OCI-LY3 (cell line): ENCODE measurements at regions not wholly inside any gene's neighbourhood (a gene's known extent, or its start where the extent isn't known, plus 50 kb on each side); places are given as distances from the start of the nearest gene placed in this dataset.
"Not testable (repeated sequence)": the region's sequence is repeated elsewhere in the genome, so short reads cannot be mapped to it uniquely, and the experiment has no call there.

Experiments used
- H2AFZ ChIP-seq: fragments of 200-600, 300-600 bp; shearing (Covaris generic); 2 replicates; pipeline ENCODE4 v1.6.0; 2014; ENCODE audit warnings: antibody characterized with exemption, low read depth, low read length
- H3K27ac ChIP-seq: fragments of 200-600, 300-600 bp; sonication (generic); 2 replicates; pipeline ENCODE4 v1.5.1; 2014; ENCODE audit warnings: mild to moderate bottlenecking, low read length, moderate library complexity, mixed read lengths
- H3K27me3 ChIP-seq: fragments of 200-600, 300-600 bp; sonication (generic); 2 replicates; pipeline ENCODE4 v1.6.1; 2014; ENCODE audit warnings: low read depth, low read length, mixed read lengths
- H3K36me3 ChIP-seq: fragments of 200-600, 300-600 bp; sonication (generic); replicated peaks from 2 replicates; pipeline ENCODE3; 2014; ENCODE audit warnings: low read depth, low read length, mixed read lengths
- H3K4me1 ChIP-seq: fragments of 300-600, 200-600 bp; sonication (generic); 2 replicates; pipeline ENCODE4 v1.6.1; 2014; ENCODE audit warnings: low read length, mixed read lengths
- H3K4me2 ChIP-seq: fragments of 200-600, 300-600 bp; sonication (generic); 2 replicates; pipeline ENCODE4 v1.6.1; 2014; ENCODE audit warnings: low read length, mixed read lengths
- H3K4me3 ChIP-seq: fragments of 300-600, 200-600 bp; sonication (generic); 2 replicates; pipeline ENCODE4 v1.5.1; 2014; ENCODE audit warnings: antibody characterized with exemption, mild to moderate bottlenecking, low read length, moderate library complexity
- H3K79me2 ChIP-seq: fragments of 300-600, 200-600 bp; shearing (Covaris generic); 2 replicates; pipeline ENCODE4 v1.6.1; 2014; ENCODE audit warnings: mild to moderate bottlenecking, low read length, mixed read lengths
- H3K9ac ChIP-seq: fragments of 300-600, 200-600 bp; shearing (Covaris generic); 2 replicates; pipeline ENCODE4 v1.6.0; 2014; ENCODE audit warnings: mild to moderate bottlenecking, low read length, moderate library complexity
- H3K9me3 ChIP-seq: fragments of 200-600, 300-600 bp; shearing (Covaris generic); 2 replicates; pipeline ENCODE4 v1.6.1; 2014; ENCODE audit warnings: low read length, mixed read lengths; ENCODE audit not compliant: insufficient read depth
- H4K20me1 ChIP-seq: fragments of 200-600, 300-600 bp; sonication (generic); 2 replicates; pipeline ENCODE4 v1.6.1; 2016; ENCODE audit warnings: low read length, mixed read lengths; ENCODE audit not compliant: insufficient read depth
- CTCF ChIP-seq: fragments of 200-600, 300-600 bp; sonication (generic); IDR thresholded peaks from 2 replicates; pipeline ENCODE4 v1.5.1; 2014; ENCODE audit warnings: antibody characterized with exemption, low read length, low read depth
- EZH2phosphoT487 ChIP-seq: fragments of 200-600 bp; shearing (Covaris generic); IDR thresholded peaks from 2 replicates; pipeline ENCODE4 v1.6.1; 2018; ENCODE audit warnings: antibody characterized with exemption, mixed run types, low read depth

- TF ChIP-seq CTCF = no peak
- no peak for TF ChIP-seq EZH2phosphoT487
- no peaks in the 10 kb centered on the region for H3K36me3 ChIP-seq
- H3K9ac ChIP-seq = no peak overlapping the region
- H3K27me3 ChIP-seq = no peaks in the 10 kb centered on the region
- H3K79me2 ChIP-seq = no peaks in the 10 kb centered on the region
- H3K4me2 ChIP-seq = no peak overlapping the region
- H3K4me1 ChIP-seq = no peaks in the 10 kb centered on the region
- no peak overlapping the region for H3K27ac ChIP-seq
- H3K4me3 ChIP-seq = no peak overlapping the region
- H3K9me3 ChIP-seq = no peaks in the 10 kb centered on the region
- H2AFZ ChIP-seq = no peak overlapping the region
- no peaks in the 10 kb centered on the region for H4K20me1 ChIP-seq
Measured at GRCh38 chr2:180247658-180248057, 240.6 kb upstream of the CWC22 start.

GRCh38 chr2:180246268-180246667, 239.2 kb upstream of the CWC22 start:
- H3K36me3 ChIP-seq = no peaks in the 10 kb centered on the region
- H3K27me3 ChIP-seq = no peaks in the 10 kb centered on the region
- H3K9me3 ChIP-seq = no peaks in the 10 kb centered on the region
- no peak overlapping the region for H3K4me3 ChIP-seq
- H3K9ac ChIP-seq = no peak overlapping the region
- H2AFZ ChIP-seq = no peak overlapping the region
- no peak overlapping the region for H3K4me2 ChIP-seq
- no peaks in the 10 kb centered on the region for H4K20me1 ChIP-seq
- H3K27ac ChIP-seq = no peak overlapping the region
- H3K4me1 ChIP-seq = no peaks in the 10 kb centered on the region
- TF ChIP-seq EZH2phosphoT487 = no peak
- TF ChIP-seq CTCF = no peak
- no peaks in the 10 kb centered on the region for H3K79me2 ChIP-seq

GRCh38 chr2:180240774-180241173, 233.7 kb upstream of the CWC22 start:
- H3K79me2 ChIP-seq = no peaks in the 10 kb centered on the region
- H2AFZ ChIP-seq = no peak overlapping the region
- no peaks in the 10 kb centered on the region for H3K27me3 ChIP-seq
- H3K4me3 ChIP-seq = no peak overlapping the region
- H3K9ac ChIP-seq = no peak overlapping the region
- H3K4me2 ChIP-seq = no peak overlapping the region
- H3K4me1 ChIP-seq = no peaks in the 10 kb centered on the region
- no peaks in the 10 kb centered on the region for H4K20me1 ChIP-seq
- H3K9me3 ChIP-seq = no peaks in the 10 kb centered on the region
- no peaks in the 10 kb centered on the region for H3K36me3 ChIP-seq
- TF ChIP-seq EZH2phosphoT487 = no peak
- TF ChIP-seq CTCF = peak; percentile 47
- H3K27ac ChIP-seq = no peak overlapping the region

GRCh38 chr2:180238729-180239128, 231.6 kb upstream of the CWC22 start:
- no peak overlapping the region for H3K4me2 ChIP-seq
- no peaks in the 10 kb centered on the region for H3K79me2 ChIP-seq
- no peak overlapping the region for H3K27ac ChIP-seq
- H3K36me3 ChIP-seq = no peaks in the 10 kb centered on the region
- no peak overlapping the region for H3K4me3 ChIP-seq
- H3K27me3 ChIP-seq = no peaks in the 10 kb centered on the region
- no peak overlapping the region for H3K9ac ChIP-seq
- no peaks in the 10 kb centered on the region for H3K4me1 ChIP-seq
- TF ChIP-seq CTCF = no peak
- TF ChIP-seq EZH2phosphoT487 = no peak
- no peaks in the 10 kb centered on the region for H3K9me3 ChIP-seq
- H2AFZ ChIP-seq = no peak overlapping the region
- no peaks in the 10 kb centered on the region for H4K20me1 ChIP-seq

- H3K4me2 ChIP-seq, H3K9ac ChIP-seq, H3K4me1 ChIP-seq, H4K20me1 ChIP-seq, H3K36me3 ChIP-seq, H3K27me3 ChIP-seq, H2AFZ ChIP-seq, H3K4me3 ChIP-seq, H3K9me3 ChIP-seq, H3K79me2 ChIP-seq, H3K27ac ChIP-seq: not testable (repeated sequence)
Measured at GRCh38 chr2:180236061-180236460, 229.0 kb upstream of the CWC22 start.

GRCh38 chr2:180235506-180235905, 228.4 kb upstream of the CWC22 start:
- H3K79me2 ChIP-seq, H3K27ac ChIP-seq, H3K4me2 ChIP-seq, H3K9ac ChIP-seq, H2AFZ ChIP-seq, H3K4me3 ChIP-seq, H3K4me1 ChIP-seq, H3K9me3 ChIP-seq, H4K20me1 ChIP-seq, H3K36me3 ChIP-seq, H3K27me3 ChIP-seq: not testable (repeated sequence)

- not testable (repeated sequence) for H3K4me1 ChIP-seq, H2AFZ ChIP-seq, H3K79me2 ChIP-seq, H3K27me3 ChIP-seq, H4K20me1 ChIP-seq, H3K27ac ChIP-seq, H3K36me3 ChIP-seq, H3K9ac ChIP-seq, H3K4me2 ChIP-seq, H3K4me3 ChIP-seq, H3K9me3 ChIP-seq
Measured at GRCh38 chr2:180234991-180235390, 227.9 kb upstream of the CWC22 start.
